NCI-H1930 (cell line): ENCODE measurements at regions not wholly inside any gene's neighbourhood (a gene's known extent, or its start where the extent isn't known, plus 50 kb on each side); places are given as distances from the start of the nearest gene placed in this dataset.
"Not testable (repeated sequence)": the region's sequence is repeated elsewhere in the genome, so short reads cannot be mapped to it uniquely, and the experiment has no call there.

Experiments
- DNase-seq, 2 experiments: peaks; one replicate each; lab custom pipeline; 2025; lab: John Stamatoyannopoulos, UW

DNA sequence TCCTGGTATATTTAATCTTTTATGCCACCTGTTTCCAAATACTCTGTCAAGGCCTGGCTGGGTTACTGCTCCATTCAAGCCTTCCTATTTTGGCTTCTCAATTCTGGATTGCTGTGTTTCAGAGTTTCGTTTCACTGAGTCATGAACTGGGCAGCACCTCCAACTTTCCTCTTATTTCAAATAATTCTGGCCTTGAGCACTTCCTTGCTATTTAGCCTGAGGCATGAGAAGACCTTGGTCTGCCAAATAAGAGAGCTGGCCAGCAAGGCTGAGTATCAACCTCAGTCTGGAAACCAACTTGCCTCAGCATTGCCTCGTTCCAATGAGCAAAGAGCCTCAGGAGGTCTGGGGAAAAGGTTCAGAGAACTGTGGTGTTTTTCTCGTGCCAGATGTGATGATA lies 66.6 kb downstream of the TNFAIP3 start:
- DNase-seq: no peak

DNA sequence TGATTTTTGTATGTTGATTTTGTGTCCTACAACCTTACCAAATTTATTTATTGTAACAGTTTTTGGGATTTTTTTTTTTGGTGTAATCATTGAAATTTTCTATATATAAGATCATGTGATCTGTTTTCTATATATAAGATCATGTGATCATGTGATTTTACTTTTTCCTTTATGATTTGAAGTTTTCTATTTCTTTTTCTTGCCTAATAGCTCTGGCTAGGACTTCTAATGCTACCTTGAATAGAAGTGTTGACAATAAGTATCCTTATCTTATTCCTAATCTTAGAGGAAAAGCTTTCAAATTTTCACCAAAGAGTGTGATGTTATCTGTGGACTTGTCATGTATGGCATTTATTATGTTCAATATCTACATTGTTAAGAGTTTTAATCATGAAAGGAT lies 69.7 kb downstream of the TNFAIP3 start:
- no peak for DNase-seq

DNA sequence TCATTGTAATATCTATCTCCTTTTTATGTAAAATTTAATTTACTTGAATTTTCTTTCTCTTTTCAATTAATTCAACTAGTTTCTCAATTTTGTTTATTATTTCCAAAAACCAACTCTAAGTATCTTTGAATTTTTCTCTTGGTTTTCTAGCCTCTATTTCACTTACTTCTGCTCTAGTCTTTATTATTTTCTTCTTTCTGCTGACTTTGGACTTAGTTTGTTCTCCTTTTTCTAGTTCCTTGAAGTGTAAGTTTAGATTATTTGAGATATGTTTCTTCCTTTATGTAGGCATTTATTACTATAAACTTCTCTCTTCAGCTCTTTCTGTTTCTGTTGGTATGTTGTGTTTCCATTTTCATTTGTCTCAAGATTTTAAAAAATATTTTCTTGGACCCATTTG lies 70.8 kb downstream of the TNFAIP3 start:
- DNase-seq: no peak

DNA sequence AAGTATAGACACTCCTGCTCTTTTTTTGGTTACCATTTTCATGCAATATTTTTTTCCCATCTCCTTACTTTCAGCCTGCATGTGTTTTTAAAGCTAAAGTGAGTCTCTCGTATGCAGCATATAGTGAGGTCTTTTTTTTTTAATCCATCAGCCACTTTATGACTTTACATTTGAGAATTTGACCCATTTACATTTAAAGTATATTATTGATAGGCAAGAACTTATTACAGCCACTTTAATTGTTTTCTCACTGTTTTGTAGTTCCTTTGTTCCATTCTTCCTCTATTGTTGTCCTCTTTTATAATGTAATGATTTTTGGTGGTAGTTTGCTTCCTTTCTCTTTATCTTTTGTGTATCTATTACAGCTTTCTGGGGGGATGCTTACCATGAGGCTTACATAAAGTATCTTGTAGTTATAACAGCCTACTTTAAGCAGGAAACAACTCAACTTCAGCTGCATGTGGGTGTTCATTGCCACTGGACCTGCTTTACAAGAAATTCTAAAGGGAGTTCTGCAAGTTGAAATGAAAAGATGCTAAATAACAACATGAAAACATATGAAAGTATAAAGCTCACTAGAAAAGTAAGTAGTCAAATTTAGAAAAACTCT lies 71.8 kb downstream of the TNFAIP3 start:
- no peak for DNase-seq

- DNase-seq: no peak
Measured at GRCh38 chr6:137941995-137942394, 74.9 kb downstream of the TNFAIP3 start.

DNA sequence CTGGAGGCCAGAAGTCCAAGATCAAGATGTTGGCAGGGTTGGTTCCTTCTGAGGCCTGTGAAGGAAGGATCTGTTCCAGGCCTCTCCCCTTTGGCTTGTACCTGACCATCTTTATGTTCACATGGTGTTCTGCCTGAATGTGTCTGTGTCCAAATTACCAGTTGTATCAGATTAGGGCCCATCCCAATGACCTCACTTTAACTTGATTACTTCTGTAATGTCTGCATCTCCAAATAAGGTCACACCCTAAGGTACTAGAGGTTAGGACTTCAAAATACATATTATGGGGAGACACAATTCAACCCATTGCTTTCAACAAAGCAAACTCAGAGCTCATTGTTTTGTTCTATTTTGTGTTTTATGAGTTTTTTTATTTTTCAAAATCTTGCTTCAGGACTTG lies 75.7 kb downstream of the TNFAIP3 start:
- no peak for DNase-seq

GRCh38 chr6:137944381-137944780 lies 77.3 kb downstream of the TNFAIP3 start:
- not testable (repeated sequence) for DNase-seq

GRCh38 chr6:137944793-137945498 lies 77.9 kb downstream of the TNFAIP3 start:
- peak in 1 of 2 experiments; percentile 6 for DNase-seq

GRCh38 chr6:137949686-137950390 lies 82.8 kb downstream of the TNFAIP3 start:
- no peak for DNase-seq

DNA sequence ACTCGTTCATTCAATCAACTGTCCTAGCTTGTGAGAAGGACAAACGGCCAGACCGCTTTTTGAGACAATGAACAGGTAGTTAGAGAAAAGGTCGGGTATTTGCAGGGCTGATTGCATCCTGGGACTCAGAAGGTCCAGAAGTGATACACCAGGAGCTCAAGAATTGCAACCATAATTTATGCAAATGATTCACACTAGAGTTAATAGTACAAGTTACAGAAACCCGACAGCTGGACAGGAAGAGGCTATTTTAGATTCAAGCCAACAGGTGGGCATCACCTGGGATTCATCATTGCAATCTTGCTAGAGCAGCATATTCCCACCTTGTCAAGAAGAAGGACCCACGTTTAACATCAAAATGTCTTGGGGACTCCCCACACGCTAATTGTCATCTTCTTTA lies 83.5 kb downstream of the TNFAIP3 start:
- no peak for DNase-seq

GRCh38 chr6:137951064-137951597 lies 84.1 kb downstream of the TNFAIP3 start:
- no peak for DNase-seq

DNA sequence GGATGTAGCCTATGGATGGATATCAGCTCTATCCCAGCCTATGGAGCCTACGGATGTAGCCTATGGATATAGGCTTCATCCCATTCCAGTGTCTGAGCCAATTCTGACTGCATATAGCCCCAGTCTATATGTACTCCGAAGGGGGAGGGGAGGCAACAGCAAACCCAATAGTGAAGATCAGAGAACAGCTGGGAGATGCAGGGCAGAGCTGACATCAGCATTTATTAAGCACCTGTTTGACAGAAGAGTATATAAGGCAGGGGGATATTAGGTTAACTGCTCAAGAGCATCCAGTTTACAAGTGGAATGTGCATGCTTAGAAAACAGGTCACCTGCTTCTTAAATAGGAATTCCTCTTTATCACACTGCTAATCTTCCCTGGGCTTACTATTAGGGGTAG lies 85.2 kb downstream of the TNFAIP3 start:
- DNase-seq: no peak

- DNase-seq: no peak
Measured at GRCh38 chr6:137953761-137954160, 86.7 kb downstream of the TNFAIP3 start.

- no peak for DNase-seq
Measured at GRCh38 chr6:137954253-137954652, 87.2 kb downstream of the TNFAIP3 start.

DNA sequence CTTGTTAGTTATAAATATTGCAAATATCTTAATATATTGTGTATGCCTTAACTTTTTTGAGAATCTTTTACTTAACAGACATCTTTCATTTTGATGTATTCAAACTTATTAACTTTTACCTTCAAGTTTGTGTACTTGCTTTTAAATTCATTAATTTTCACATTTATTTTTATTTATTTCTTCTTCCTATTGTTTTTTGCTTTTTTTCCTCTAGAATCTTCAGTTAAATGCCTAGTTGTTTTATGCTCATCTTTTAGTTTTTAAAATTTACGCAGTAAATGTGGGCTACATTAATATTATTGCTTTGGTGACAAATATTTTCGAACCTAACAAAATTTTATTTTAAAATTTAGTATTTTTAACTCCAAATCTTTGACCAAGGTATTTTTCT lies 89.0 kb downstream of the TNFAIP3 start:
- DNase-seq: no peak

DNA sequence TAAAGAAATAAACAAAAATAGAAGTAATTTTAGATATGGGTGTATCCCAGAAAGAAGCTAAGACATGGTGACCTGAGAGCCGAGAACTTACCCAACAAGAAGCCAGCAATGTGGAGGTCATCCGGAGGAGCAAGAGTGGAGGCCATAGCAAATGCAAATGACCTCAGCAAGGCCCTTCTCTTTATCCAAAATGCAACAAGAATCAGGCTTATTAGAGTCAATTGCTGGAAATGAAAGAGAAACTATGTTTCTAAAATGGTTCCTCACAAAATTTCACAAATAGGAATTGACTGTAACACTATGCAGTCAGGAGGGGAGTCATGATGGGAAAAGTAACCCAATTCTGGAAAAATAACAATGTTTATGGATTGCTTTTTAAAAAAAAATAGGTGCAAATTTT lies 90.4 kb downstream of the TNFAIP3 start:
- DNase-seq: no peak

- DNase-seq: no peak
Measured at GRCh38 chr6:137958811-137959565, 91.9 kb downstream of the TNFAIP3 start.

DNA sequence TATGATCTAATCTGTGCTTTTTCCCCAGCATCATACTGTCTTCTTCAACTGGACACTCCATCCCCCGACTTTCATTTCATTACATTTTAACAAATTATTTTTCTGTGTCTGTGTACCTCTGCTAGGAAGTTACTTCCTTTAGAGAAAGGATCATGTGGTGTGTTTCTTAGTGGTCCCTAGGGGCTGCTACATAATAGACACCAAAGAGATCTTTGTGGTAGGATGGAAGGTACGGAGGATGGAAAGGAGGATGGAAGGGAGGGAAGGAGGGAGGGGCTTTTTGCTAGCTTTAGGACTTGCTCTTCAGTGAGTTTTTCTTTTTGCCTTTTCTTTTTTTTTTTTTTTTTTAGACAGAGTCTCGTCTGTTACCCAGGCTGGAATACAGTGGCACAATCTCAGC lies 95.7 kb downstream of the TNFAIP3 start:
- DNase-seq: no peak

DNA sequence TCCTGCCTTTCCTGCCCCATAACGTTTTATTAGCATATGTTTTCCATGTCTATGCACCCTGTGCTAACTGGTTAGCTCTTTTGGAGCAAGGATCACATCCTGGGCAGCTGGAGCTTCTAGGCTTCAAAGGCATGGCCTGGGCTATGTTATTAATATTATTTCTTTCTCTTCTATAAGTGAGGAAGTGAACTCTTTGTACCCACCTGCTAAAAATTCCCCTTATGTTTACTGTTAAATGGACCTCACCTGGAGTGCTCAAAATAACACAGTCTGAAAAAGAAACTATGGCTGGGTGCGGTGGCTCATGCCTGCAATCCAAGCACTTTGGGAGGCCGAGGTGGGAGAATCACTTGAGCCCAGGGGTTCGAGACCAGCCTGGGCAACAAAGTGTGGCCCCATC lies 97.8 kb downstream of the TNFAIP3 start:
- no peak for DNase-seq

DNA sequence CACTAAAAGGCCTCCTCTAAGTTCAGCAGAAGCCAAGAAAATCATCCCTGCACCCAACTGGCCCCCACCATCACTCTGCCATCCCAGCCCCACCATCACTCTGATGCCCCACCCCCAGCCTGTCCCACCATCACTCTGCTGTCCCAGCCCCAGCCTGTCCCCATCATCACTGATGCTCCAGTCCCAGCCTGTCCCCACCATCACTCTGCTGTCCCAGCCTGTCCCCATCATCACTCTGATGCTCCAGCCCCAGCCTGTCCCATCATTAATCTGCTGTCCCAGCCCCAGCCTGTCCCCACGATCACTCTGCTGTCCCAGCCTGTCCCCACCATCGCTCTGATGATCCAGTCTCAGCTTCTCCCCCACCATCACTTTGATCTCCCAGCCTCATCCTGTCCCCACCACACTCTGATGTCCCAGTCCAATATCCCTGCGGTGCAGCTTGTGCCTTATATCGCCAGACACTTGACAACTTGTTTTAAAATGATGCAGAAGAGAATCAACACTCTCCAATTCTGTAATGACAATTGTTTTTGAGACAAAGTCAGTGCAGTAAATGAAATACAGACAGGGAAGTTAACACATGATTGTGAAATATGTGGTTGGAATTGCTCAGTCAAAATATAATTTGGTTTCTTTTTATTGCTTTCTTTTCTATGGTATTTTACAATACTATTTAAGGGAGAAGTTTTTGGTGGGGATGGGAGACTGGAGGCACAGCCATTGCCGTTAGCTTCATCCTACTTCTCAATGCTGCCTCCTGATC lies 100.8 kb downstream of the TNFAIP3 start:
- no peak for DNase-seq

DNA sequence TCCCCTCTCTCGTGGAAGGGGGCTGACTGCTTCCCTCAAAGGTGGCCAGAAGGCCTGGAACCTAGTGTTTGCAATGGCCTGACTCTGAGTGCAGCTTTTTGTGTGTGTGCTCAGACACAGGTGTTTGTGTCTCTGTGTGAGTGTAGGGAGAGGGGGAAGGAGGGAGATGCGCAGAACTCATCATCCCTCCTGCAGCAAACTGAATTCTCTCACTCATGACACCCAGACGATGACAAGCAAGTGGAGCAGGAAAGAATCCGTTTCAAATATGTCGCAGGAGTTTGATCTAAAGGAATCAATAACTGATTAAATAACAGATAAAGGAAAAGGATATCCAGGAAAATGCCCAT lies 101.4 kb downstream of the TNFAIP3 start:
- no peak for DNase-seq

- DNase-seq: no peak
Measured at GRCh38 chr6:137968901-137969300, 101.8 kb downstream of the TNFAIP3 start.
